ENCODE measurements at regions not wholly inside any gene's neighbourhood (a gene's known extent, or its start where the extent isn't known, plus 50 kb on each side); places are given as distances from the start of the nearest gene placed in this dataset.

- TF ChIP-seq CTCF (IDR thresholded peaks at IDR 0.05; ENCODE audit: insufficient read depth, low read depth, low read length) (no peak), EZH2 (IDR thresholded peaks at IDR 0.05; ENCODE audit: insufficient read depth, low read length) (no peak)
Observed at GRCh38 chr22:45084400-45084920, 74.7 kb upstream of the PHF21B start.
